Smooth muscle cell (in vitro differentiated cells): ENCODE measurements at regions not wholly inside any gene's neighbourhood (a gene's known extent, or its start where the extent isn't known, plus 50 kb on each side); places are given as distances from the start of the nearest gene placed in this dataset.
"Not testable (repeated sequence)": the region's sequence is repeated elsewhere in the genome, so short reads cannot be mapped to it uniquely, and the experiment has no call there.

Experiments
- DNase-seq: peaks from one replicate; lab custom pipeline; 2025; ENCODE audit not compliant: unreplicated experiment; lab: John Stamatoyannopoulos, UW
- H2AFZ ChIP-seq: fragments of 200-600 bp; sonication (generic); 2 replicates; pipeline ENCODE4 v1.6.0; 2016; ENCODE audit warnings: antibody characterized with exemption, low read depth, mild to moderate bottlenecking
- H3F3A ChIP-seq: fragments of 200-600 bp; sonication (generic); 2 replicates; pipeline ENCODE4 v1.6.0; 2017; ENCODE audit warnings: antibody characterized with exemption, low read depth
- H3K27ac ChIP-seq: fragments of 200-600 bp; sonication (generic); 2 replicates; pipeline ENCODE4 v1.5.1; 2016; ENCODE audit warnings: low read depth, mild to moderate bottlenecking
- H3K27me3 ChIP-seq: fragments of 200-600 bp; sonication (generic); 2 replicates; pipeline ENCODE4 v1.6.1; 2016; ENCODE audit warnings: low read depth, mild to moderate bottlenecking
- H3K36me3 ChIP-seq: fragments of 200-600 bp; sonication (generic); 2 replicates; pipeline ENCODE4 v1.5.1; 2016; ENCODE audit warnings: low read depth
- H3K4me1 ChIP-seq: fragments of 200-600 bp; sonication (generic); 2 replicates; pipeline ENCODE4 v1.5.1; 2016; ENCODE audit warnings: low read depth
- H3K4me2 ChIP-seq: fragments of 200-600 bp; sonication (generic); 2 replicates; pipeline ENCODE4 v1.6.0; 2016; ENCODE audit warnings: mild to moderate bottlenecking
- H3K4me3 ChIP-seq: fragments of 200-600 bp; sonication (generic); 2 replicates; pipeline ENCODE4 v1.5.1; 2016; ENCODE audit warnings: mild to moderate bottlenecking
- H3K79me2 ChIP-seq: fragments of 200-600 bp; sonication (generic); 2 replicates; pipeline ENCODE4 v1.6.0; 2016; ENCODE audit warnings: low read depth, mild to moderate bottlenecking
- H3K9ac ChIP-seq: fragments of 200-600 bp; sonication (generic); 2 replicates; pipeline ENCODE4 v1.6.0; 2016; ENCODE audit warnings: low read depth
- H3K9me3 ChIP-seq: fragments of 200-600 bp; sonication (generic); replicated peaks from 2 replicates; pipeline ENCODE4 v1.5.1; 2016; ENCODE audit warnings: low read depth
- H4K20me1 ChIP-seq: fragments of 200-600 bp; sonication (generic); 2 replicates; pipeline ENCODE4 v1.6.0; 2016; ENCODE audit warnings: low read depth
- WGBS: methylation state at CpG from one replicate; pipeline ENCODE4 v1.1.7; 2016; ENCODE audit warnings: low lambda C conversion rate; 5-methylcytosine and 5-hydroxymethylcytosine counted together
- TF ChIP-seq, protein P1 (sequence below): fragments of 200-600 bp; sonication (generic); IDR thresholded peaks from 2 replicates; pipeline ENCODE4 v1.5.1; 2017; ENCODE audit warnings: borderline replicate concordance, mild to moderate bottlenecking, antibody characterized with exemption; ENCODE audit not compliant: insufficient read depth, poor library complexity, severe bottlenecking

DNA sequence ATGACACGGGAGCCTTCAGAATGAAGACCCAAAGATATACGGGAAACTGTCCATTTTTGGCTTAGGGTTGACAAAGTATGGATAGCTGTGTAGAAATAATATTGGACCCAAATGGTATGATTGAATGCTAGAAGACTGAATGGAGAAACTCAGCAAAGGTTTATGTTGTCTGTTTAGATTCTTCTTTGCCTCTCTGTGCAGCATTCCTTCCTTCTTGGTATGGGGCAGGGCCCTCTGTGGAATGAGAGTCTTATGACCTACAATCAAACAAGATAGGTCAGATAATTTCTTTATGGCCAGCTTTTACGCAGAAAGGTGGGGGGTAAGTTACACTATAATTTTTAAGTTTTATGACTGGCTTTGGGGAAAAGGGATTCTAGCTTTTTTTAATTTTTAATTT lies 124.3 kb downstream of the PCDH10 start:
- no peaks in the 10 kb centered on the region for H3F3A ChIP-seq
- H2AFZ ChIP-seq = no peak overlapping the region
- H3K4me1 ChIP-seq = no peaks in the 10 kb centered on the region
- H3K27ac ChIP-seq = no peak overlapping the region
- DNase-seq = no peak
- H3K4me3 ChIP-seq = no peak overlapping the region
- no peaks in the 10 kb centered on the region for H4K20me1 ChIP-seq
- 95% methylated on average over 3 of the region's 3 CpGs for WGBS
- no peak overlapping the region for H3K4me2 ChIP-seq
- no peaks in the 10 kb centered on the region for H3K9me3 ChIP-seq
- no peaks in the 10 kb centered on the region for H3K36me3 ChIP-seq
- H3K27me3 ChIP-seq = no peaks in the 10 kb centered on the region
- no peak overlapping the region for H3K9ac ChIP-seq
- H3K79me2 ChIP-seq = no peaks in the 10 kb centered on the region
- TF ChIP-seq, protein P1, sequence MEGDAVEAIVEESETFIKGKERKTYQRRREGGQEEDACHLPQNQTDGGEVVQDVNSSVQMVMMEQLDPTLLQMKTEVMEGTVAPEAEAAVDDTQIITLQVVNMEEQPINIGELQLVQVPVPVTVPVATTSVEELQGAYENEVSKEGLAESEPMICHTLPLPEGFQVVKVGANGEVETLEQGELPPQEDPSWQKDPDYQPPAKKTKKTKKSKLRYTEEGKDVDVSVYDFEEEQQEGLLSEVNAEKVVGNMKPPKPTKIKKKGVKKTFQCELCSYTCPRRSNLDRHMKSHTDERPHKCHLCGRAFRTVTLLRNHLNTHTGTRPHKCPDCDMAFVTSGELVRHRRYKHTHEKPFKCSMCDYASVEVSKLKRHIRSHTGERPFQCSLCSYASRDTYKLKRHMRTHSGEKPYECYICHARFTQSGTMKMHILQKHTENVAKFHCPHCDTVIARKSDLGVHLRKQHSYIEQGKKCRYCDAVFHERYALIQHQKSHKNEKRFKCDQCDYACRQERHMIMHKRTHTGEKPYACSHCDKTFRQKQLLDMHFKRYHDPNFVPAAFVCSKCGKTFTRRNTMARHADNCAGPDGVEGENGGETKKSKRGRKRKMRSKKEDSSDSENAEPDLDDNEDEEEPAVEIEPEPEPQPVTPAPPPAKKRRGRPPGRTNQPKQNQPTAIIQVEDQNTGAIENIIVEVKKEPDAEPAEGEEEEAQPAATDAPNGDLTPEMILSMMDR = no peak

DNA sequence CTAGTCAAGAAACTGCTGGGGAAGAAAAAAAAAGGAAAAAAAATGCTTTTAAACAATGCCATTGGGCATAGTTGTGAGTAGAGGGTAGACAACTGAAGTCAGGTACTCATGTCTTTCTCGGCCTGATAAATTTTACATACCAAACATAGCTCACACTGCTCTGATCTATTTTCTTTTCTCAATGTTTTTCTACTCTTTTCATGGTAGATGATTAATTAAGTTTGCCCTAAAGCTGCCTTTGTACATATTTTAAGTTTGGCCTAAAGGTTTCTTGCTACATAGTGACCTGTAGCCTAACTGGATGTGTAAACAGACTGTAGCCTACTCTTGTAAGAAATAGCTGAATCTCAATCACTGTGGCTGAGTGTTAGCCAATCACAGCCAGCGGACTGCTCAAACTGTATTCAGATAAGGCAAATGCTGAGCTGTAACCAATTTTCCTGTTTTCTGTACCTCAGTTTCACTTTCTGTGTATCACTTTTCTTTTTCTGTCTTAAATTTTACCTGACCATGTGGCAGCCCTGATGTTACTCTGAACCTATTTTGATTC lies 121.0 kb downstream of the PCDH10 start:
- H3K4me3 ChIP-seq = peak overlapping the region; percentile 4
- H3K79me2 ChIP-seq = no peaks in the 10 kb centered on the region
- H4K20me1 ChIP-seq = no peaks in the 10 kb centered on the region
- no peak overlapping the region for H3K9ac ChIP-seq
- H3K27me3 ChIP-seq = no peaks in the 10 kb centered on the region
- no peaks in the 10 kb centered on the region for H3K36me3 ChIP-seq
- peak overlapping the region; percentile 83 for H2AFZ ChIP-seq
- 79% methylated on average over 2 of the region's 2 CpGs for WGBS
- DNase-seq = no peak
- no peaks in the 10 kb centered on the region for H3K9me3 ChIP-seq
- no peaks in the 10 kb centered on the region for H3K4me1 ChIP-seq
- no peak overlapping the region for H3K27ac ChIP-seq
- TF ChIP-seq, protein P1 = no peak
- H3F3A ChIP-seq = no peaks in the 10 kb centered on the region
- no peak overlapping the region for H3K4me2 ChIP-seq

DNA sequence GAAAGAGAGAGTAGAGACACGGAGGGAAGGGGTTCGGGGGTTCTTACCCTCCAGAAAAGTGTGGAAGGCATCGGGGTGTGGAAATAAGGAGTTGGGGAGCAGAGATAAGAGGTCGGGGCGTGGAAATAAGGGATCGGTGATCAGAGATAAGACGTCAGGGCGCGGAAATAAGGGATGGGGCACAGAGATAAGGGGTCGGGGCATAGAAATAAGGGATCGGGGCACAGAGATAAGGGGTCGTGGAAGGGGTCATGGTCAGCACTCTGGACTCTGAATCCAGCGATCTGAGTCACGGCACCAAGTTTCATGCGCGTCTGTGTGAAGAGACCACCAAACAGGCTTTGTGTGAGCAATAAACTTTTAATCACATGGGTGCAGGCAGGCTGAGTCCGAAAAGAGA lies 119.1 kb downstream of the PCDH10 start:
- TF ChIP-seq, protein P1 = no peak
- Histone ChIP-seq H3K9me3 (no peaks in the 10 kb centered on the region), H2AFZ (no peak overlapping the region), H3K4me2 (no peak overlapping the region), H3K27ac (no peak overlapping the region), H3K4me1 (no peaks in the 10 kb centered on the region), H3K4me3 (no peak overlapping the region), H3K79me2 (no peaks in the 10 kb centered on the region), H3K36me3 (no peaks in the 10 kb centered on the region), H3K9ac (no peak overlapping the region), H3K27me3 (no peaks in the 10 kb centered on the region), H4K20me1 (no peaks in the 10 kb centered on the region), H3F3A (no peaks in the 10 kb centered on the region)
- no peak for DNase-seq
- 56% methylated on average over 17 of the region's 17 CpGs for WGBS

DNA sequence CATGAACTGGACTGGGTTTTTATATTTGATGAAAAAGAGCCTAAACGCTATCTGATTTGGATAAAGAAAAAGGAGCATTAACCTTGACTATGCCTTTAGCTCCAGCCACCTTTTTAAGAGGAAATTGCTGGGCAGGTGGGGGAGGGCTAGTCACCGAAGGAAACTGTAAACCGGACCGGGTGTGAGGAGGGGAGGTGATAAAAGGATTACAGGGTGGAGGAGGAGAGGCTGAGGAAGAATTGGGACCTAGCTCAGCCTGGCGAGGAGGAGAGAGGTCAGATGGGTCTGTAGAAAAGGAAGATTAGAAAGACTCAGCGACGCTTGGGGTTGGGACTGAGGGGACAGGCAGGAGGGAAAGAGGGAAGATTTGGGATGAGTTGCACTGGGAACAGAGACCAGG lies 118.4 kb downstream of the PCDH10 start:
- 33% methylated on average over 7 of the region's 7 CpGs for WGBS

DNA sequence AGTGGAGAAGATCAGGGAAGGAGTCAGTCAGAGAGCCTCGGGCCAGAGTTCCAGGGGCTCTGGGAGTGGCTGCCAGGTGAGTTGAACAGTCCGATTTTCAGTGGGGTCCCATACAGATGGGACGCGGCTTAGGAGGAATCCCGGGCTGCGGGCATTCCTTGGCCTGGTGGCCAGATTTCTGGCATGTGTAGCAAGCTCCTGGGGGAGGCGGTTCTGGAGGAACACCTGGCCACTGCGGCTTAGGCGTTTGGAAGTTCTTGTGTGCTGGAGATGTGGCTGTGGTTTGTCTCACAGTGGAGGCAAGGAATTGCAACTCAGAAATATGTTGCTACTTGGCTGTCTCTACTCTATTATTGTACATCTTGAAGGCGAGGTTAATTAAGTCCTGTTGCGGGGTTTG lies 117.9 kb downstream of the PCDH10 start:
- DNase-seq, H2AFZ ChIP-seq, H3K27ac ChIP-seq, H3K36me3 ChIP-seq, H3K9ac ChIP-seq, H3K9me3 ChIP-seq, H3F3A ChIP-seq, H3K4me1 ChIP-seq, H4K20me1 ChIP-seq, H3K4me2 ChIP-seq, H3K4me3 ChIP-seq, H3K27me3 ChIP-seq, H3K79me2 ChIP-seq: not testable (repeated sequence)
- WGBS = 82% methylated on average over 11 of the region's 11 CpGs

More for the DNA sequence above, 118.4 kb downstream of the PCDH10 start:
- not testable (repeated sequence) for H3K9me3 ChIP-seq, H3K27me3 ChIP-seq, H4K20me1 ChIP-seq, H3F3A ChIP-seq, H3K9ac ChIP-seq, DNase-seq, H3K4me3 ChIP-seq, H3K4me2 ChIP-seq, H3K79me2 ChIP-seq, H2AFZ ChIP-seq, H3K4me1 ChIP-seq, H3K27ac ChIP-seq, H3K36me3 ChIP-seq

DNA sequence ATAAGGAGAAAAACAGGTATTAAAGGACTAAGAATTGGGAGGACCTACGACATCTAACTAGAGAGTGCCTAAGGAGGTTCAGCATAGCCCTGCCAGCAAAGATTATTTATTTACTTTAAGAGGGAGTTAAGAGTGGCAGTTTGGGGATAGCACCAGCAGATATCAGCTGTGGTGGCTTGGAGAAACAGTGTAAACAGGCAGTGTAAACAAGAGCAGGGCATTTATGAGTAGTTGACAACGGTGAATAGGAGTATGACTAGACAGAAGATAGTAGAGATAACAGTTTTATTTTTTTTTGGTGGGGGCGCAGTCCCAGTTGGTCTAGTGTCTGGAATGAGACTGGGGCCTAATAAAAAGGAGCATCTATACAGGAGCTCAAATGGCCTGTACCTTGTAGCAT lies 115.2 kb downstream of the PCDH10 start:
- H3K9me3 ChIP-seq, H3K79me2 ChIP-seq, H3K4me1 ChIP-seq, H3K9ac ChIP-seq, H3K27me3 ChIP-seq, H3K36me3 ChIP-seq, H3K4me3 ChIP-seq, DNase-seq, H4K20me1 ChIP-seq, H3K4me2 ChIP-seq, H2AFZ ChIP-seq, H3K27ac ChIP-seq, H3F3A ChIP-seq: not testable (repeated sequence)
- WGBS = 33% methylated on average over 3 of the region's 3 CpGs
